Spleen (tissue), 3 donors: ENCODE measurements at regions not wholly inside any gene's neighbourhood (a gene's known extent, or its start where the extent isn't known, plus 50 kb on each side); places are given as distances from the start of the nearest gene placed in this dataset.

Source experiments
- POLR2A ChIP-seq, 3 donors: fragments of 450-650 bp; IDR thresholded peaks; one replicate each; pipeline ENCODE4 v1.5.1; 2017; ENCODE audit warnings: antibody characterized with exemption in 3 of 3, mild to moderate bottlenecking in 1 of 3
- POLR2AphosphoS5 ChIP-seq, 3 donors: sonication (generic); formaldehyde crosslinking; IDR thresholded peaks; one replicate each; pipeline ENCODE4 v1.5.1; 2017; ENCODE audit warnings: antibody characterized with exemption in 3 of 3

DNA sequence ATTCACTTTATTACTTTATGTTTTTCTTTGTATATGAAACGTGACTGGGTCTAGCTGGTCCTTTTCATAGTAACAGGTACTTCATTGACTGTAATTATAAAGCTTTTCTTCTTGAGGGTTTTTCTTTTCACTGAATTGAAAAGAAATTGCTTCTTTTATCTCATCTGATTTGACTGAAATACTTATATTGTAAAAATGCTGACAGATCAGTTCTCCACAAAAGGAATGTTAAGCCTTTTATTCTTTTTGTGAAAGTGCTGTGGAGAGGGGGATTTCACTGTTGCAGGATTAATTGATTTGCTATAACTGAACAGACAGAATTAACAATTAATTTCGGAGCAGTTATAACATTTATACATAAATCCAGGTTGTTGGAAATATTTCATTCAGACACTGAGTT lies 2043.6 kb upstream of the C9orf72 start:
- TF ChIP-seq POLR2AphosphoS5 (IDR thresholded peaks at IDR 0.05): no peak
- no peak for TF ChIP-seq POLR2A (IDR thresholded peaks at IDR 0.05)
